GM19395 (cell line): ENCODE measurements at regions not wholly inside any gene's neighbourhood (a gene's known extent, or its start where the extent isn't known, plus 50 kb on each side); places are given as distances from the start of the nearest gene placed in this dataset.

Experiments used
- ATAC-seq: cut with Tn5 transposase; IDR thresholded peaks from one replicate; pipeline ENCODE4 v1.9.1; 2021; ENCODE audit warnings: mild to moderate bottlenecking, moderate library complexity; ENCODE audit not compliant: unreplicated experiment

- no peak for ATAC-seq
Measured at GRCh38 chr4:157889788-157890187, 283.0 kb downstream of the GASK1B start.

GRCh38 chr4:157888281-157888680, 284.5 kb downstream of the GASK1B start:
- ATAC-seq, result no peak

- ATAC-seq, result no peak
Measured at GRCh38 chr4:157887316-157887715, 285.5 kb downstream of the GASK1B start.

- ATAC-seq, result no peak
Measured at GRCh38 chr4:157886645-157887044, 286.2 kb downstream of the GASK1B start.

- ATAC-seq, result no peak
Measured at GRCh38 chr4:157885811-157886210, 287.0 kb downstream of the GASK1B start.

- no peak for ATAC-seq
Measured at GRCh38 chr4:157882901-157883300, 289.9 kb downstream of the GASK1B start.

GRCh38 chr4:157880761-157881160, 292.1 kb downstream of the GASK1B start:
- ATAC-seq, result no peak

- no peak for ATAC-seq
Measured at GRCh38 chr4:157854819-157855218, 318.0 kb downstream of the GASK1B start.

- no peak for ATAC-seq
Measured at GRCh38 chr4:157840648-157841047, 332.2 kb downstream of the GASK1B start.

- no peak for ATAC-seq
Measured at GRCh38 chr4:157840034-157840433, 332.8 kb downstream of the GASK1B start.

GRCh38 chr4:157838366-157838765, 334.5 kb downstream of the GASK1B start:
- no peak for ATAC-seq

- ATAC-seq, result no peak
Measured at GRCh38 chr4:157837071-157837703, 335.6 kb downstream of the GASK1B start.

- no peak for ATAC-seq
Measured at GRCh38 chr4:157832596-157832995, 340.2 kb downstream of the GASK1B start.

- no peak for ATAC-seq
Measured at GRCh38 chr4:157824021-157824420, 348.8 kb downstream of the GASK1B start.

GRCh38 chr4:157821814-157822213, 351.0 kb downstream of the GASK1B start:
- ATAC-seq, result no peak

- ATAC-seq, result no peak
Measured at GRCh38 chr4:157819693-157820464, 352.9 kb downstream of the GASK1B start.

GRCh38 chr4:157818946-157819692, 353.7 kb downstream of the GASK1B start:
- no peak for ATAC-seq

- no peak for ATAC-seq
Measured at GRCh38 chr4:157810137-157810774, 362.6 kb downstream of the GASK1B start.

- no peak for ATAC-seq
Measured at GRCh38 chr4:157808796-157809383, 363.9 kb downstream of the GASK1B start.

- no peak for ATAC-seq
Measured at GRCh38 chr4:157806184-157806583, 366.6 kb downstream of the GASK1B start.

GRCh38 chr4:157804986-157805385, 367.8 kb downstream of the GASK1B start:
- ATAC-seq, result no peak
